Parathyroid adenoma (tissue), 2 donors: ENCODE measurements at regions not wholly inside any gene's neighbourhood (a gene's known extent, or its start where the extent isn't known, plus 50 kb on each side); places are given as distances from the start of the nearest gene placed in this dataset.

ENCODE experiments used
- H2AFZ ChIP-seq: fragments of 300-600 bp; sonication (generic); one replicate; pipeline ENCODE4 v1.7.0; 2017; ENCODE audit warnings: antibody characterized with exemption, mild to moderate bottlenecking
- H3K27ac ChIP-seq: fragments of 300-600 bp; sonication (generic); one replicate; pipeline ENCODE4 v1.7.0; 2017
- H3K27me3 ChIP-seq: fragments of 300-600 bp; sonication (generic); one replicate; pipeline ENCODE4 v1.7.0; 2017; ENCODE audit warnings: low read length; ENCODE audit not compliant: control insufficient read depth, insufficient read depth
- H3K36me3 ChIP-seq: fragments of 300-600 bp; sonication (generic); one replicate; pipeline ENCODE4 v1.7.0; 2017; ENCODE audit warnings: low read length; ENCODE audit not compliant: control insufficient read depth, insufficient read depth
- H3K4me1 ChIP-seq: fragments of 300-600 bp; sonication (generic); one replicate; pipeline ENCODE4 v1.7.0; 2017; ENCODE audit warnings: control low read depth
- H3K4me2 ChIP-seq: fragments of 300-600 bp; sonication (generic); one replicate; pipeline ENCODE4 v1.7.0; 2017; ENCODE audit warnings: low read length
- H3K4me3 ChIP-seq: fragments of 300-600 bp; sonication (generic); one replicate; pipeline ENCODE4 v1.7.0; 2017; ENCODE audit warnings: low read depth, low read length
- H3K79me2 ChIP-seq: fragments of 300-600 bp; sonication (generic); one replicate; pipeline ENCODE4 v1.7.0; 2017; ENCODE audit warnings: control low read depth
- H3K9ac ChIP-seq: fragments of 300-600 bp; sonication (generic); one replicate; pipeline ENCODE4 v1.7.0; 2017; ENCODE audit warnings: mild to moderate bottlenecking
- H3K9me3 ChIP-seq: fragments of 300-600 bp; sonication (generic); one replicate; pipeline ENCODE4 v1.7.0; 2017; ENCODE audit warnings: low read length; ENCODE audit not compliant: control insufficient read depth
- TF ChIP-seq, protein P1 (sequence below): fragments of 300-600 bp; sonication (generic); IDR thresholded peaks from one replicate; pipeline ENCODE4 v1.7.0; 2017; ENCODE audit warnings: antibody characterized with exemption, mild to moderate bottlenecking
- donor health status: primary hyperparathyroidism.

DNA sequence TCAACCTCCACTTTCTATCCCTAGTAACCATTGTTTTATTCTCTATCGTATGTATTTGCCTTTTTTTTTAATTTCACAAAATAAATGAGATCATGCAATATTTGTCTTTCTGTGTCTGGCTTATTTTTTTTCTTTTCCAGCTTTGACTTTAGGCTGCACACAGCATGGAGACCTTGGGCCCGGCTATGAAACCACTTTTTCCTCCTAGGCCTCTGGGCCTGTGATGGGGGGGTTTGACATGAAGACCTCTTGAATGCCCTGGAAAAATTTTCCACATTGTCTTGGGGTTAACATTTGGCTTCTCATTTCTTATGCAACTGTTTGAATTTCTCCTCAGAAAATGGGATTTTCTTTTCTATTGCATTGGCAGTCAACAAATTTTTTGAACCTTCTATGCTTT, 100.2 kb upstream of the BTG3 start:
- TF ChIP-seq, protein P1, sequence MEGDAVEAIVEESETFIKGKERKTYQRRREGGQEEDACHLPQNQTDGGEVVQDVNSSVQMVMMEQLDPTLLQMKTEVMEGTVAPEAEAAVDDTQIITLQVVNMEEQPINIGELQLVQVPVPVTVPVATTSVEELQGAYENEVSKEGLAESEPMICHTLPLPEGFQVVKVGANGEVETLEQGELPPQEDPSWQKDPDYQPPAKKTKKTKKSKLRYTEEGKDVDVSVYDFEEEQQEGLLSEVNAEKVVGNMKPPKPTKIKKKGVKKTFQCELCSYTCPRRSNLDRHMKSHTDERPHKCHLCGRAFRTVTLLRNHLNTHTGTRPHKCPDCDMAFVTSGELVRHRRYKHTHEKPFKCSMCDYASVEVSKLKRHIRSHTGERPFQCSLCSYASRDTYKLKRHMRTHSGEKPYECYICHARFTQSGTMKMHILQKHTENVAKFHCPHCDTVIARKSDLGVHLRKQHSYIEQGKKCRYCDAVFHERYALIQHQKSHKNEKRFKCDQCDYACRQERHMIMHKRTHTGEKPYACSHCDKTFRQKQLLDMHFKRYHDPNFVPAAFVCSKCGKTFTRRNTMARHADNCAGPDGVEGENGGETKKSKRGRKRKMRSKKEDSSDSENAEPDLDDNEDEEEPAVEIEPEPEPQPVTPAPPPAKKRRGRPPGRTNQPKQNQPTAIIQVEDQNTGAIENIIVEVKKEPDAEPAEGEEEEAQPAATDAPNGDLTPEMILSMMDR: no peak
- Histone ChIP-seq H3K9ac (no peak overlapping the region), H3K4me2 (no peak overlapping the region), H3K36me3 (no peaks in the 10 kb centered on the region), H3K27ac (no peak overlapping the region), H3K4me1 (no peaks in the 10 kb centered on the region), H3K79me2 (no peaks in the 10 kb centered on the region), H2AFZ (no peak overlapping the region), H3K4me3 (no peak overlapping the region), H3K27me3 (no peaks in the 10 kb centered on the region), H3K9me3 (no peaks in the 10 kb centered on the region)

DNA sequence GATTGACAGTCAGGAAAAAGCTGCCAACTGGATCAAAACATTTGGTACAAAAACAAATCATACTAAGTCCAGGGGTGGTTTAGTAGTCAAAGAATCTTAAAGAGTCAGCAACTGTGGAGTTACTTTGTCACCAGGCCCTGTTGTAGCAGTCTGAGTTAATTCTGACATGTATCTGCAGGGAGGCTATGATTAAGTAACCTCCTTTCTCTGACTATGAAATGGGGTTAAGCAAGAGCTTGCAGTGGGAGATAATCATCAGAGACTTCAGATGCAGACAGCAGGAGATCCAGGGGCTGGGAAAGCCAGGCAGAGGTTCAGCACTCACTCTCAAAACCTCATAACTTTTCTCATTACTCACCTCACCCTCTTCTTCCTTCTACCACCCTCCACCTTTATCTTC, 99.2 kb upstream of the BTG3 start:
- Histone ChIP-seq H3K27ac (no peak overlapping the region), H3K9ac (no peak overlapping the region)

DNA sequence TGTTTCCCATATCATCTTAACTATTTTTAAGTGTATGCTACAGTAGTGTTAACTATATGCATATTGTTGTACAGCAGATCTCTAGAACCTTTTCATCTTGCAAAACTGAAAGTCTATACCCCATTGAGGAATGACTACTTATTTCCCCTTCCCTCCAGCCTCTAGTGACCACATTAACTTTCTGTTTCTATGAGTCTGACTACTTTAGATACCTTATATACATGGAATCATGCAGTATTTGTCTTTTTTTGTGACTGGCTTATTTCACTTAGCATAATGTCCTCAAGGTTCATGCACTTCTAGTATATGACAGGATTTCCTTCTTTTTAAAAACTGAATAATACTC, 96.5 kb upstream of the BTG3 start:
- H2AFZ ChIP-seq: no peak overlapping the region
- H3K4me1 ChIP-seq: no peaks in the 10 kb centered on the region
- no peak overlapping the region for H3K4me3 ChIP-seq
- no peak overlapping the region for H3K4me2 ChIP-seq
- TF ChIP-seq, protein P1: no peak
- H3K9me3 ChIP-seq: no peaks in the 10 kb centered on the region
- H3K9ac ChIP-seq: no peak overlapping the region
- H3K79me2 ChIP-seq: no peaks in the 10 kb centered on the region
- no peak overlapping the region for H3K27ac ChIP-seq
- no peaks in the 10 kb centered on the region for H3K27me3 ChIP-seq
- no peaks in the 10 kb centered on the region for H3K36me3 ChIP-seq

More for the DNA sequence above, 99.2 kb upstream of the BTG3 start:
- no peaks in the 10 kb centered on the region for H3K9me3 ChIP-seq
- H2AFZ ChIP-seq: no peak overlapping the region
- H3K4me2 ChIP-seq: no peak overlapping the region
- H3K4me1 ChIP-seq: no peaks in the 10 kb centered on the region
- TF ChIP-seq, protein P1: no peak
- no peak overlapping the region for H3K4me3 ChIP-seq
- no peaks in the 10 kb centered on the region for H3K79me2 ChIP-seq
- H3K36me3 ChIP-seq: no peaks in the 10 kb centered on the region
- H3K27me3 ChIP-seq: no peaks in the 10 kb centered on the region

DNA sequence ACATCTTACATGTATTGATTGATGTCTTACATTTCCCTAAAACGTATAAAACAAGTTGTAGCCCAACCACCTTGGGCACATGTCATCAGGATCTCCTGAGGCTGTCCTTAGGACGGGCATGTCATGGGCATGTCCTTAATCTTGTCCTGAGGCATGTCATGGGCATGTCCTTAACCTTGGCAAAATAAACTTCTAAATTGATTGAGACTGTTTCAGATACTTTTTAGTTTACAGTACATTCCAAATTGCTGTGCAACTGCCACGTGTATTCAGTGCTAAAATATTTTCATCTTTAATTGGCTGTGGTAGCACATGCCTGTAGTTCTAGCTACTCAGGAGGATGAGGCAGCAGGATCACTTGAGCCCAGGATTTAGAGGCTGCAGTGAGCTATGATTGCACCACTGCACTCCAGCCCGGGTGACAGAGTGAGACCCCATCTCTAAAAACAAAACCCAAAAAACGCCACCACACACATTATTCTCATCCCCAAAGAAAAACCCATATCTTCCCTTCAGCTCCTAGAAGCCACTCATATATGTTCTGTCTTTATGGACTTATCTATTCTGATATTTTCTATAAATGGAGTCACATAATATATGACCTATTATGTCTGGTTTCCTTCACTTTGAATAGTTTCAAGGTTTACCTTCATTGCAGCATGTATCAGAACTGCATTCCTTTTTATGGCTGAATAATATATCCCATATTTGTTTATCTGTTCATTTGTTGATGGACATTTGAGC, 96.0 kb upstream of the BTG3 start:
- no peak overlapping the region for H3K9ac ChIP-seq
- TF ChIP-seq, protein P1: no peak
- no peaks in the 10 kb centered on the region for H3K9me3 ChIP-seq
- H3K27ac ChIP-seq: no peak overlapping the region
- no peaks in the 10 kb centered on the region for H3K36me3 ChIP-seq
- H2AFZ ChIP-seq: no peak overlapping the region
- H3K4me1 ChIP-seq: no peaks in the 10 kb centered on the region
- H3K4me2 ChIP-seq: no peak overlapping the region
- no peak overlapping the region for H3K4me3 ChIP-seq
- no peaks in the 10 kb centered on the region for H3K27me3 ChIP-seq
- no peaks in the 10 kb centered on the region for H3K79me2 ChIP-seq

DNA sequence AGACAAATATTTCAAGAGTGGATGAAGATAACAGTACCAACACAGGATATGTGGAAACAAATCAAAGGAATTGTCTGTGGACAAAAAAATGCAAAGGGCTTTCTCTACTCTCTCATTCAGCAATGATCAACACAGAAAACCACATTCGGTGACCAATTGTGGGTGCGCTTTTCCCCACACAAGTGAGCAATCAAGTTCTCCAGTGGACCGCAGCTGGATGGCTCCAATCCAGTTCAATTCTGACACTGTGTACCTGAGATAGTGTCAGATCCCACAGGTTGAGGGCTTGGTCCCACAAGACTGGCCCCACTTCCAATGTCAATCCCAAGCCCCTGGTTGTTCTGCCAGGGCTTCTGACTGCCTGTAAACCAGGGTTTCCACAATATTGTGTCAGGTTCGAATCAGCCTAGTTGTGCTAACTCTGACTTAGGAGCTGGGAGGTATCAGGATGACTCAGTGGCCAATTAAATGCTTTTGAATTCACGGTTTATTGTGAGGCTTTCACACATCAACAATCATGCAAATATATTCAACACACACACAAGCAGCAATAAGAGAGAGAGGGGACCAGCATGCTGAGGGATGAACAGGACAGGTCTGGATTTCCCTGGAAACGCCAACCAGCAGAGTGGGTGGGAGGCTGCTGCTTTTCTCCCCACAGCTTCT, 87.0 kb upstream of the BTG3 start:
- TF ChIP-seq, protein P1: no peak
- no peak overlapping the region for H3K4me3 ChIP-seq
- no peaks in the 10 kb centered on the region for H3K36me3 ChIP-seq
- no peak overlapping the region for H3K4me2 ChIP-seq
- no peak overlapping the region for H2AFZ ChIP-seq
- no peaks in the 10 kb centered on the region for H3K79me2 ChIP-seq
- no peak overlapping the region for H3K9ac ChIP-seq
- no peaks in the 10 kb centered on the region for H3K27me3 ChIP-seq
- H3K27ac ChIP-seq: no peak overlapping the region
- H3K4me1 ChIP-seq: no peaks in the 10 kb centered on the region
- no peaks in the 10 kb centered on the region for H3K9me3 ChIP-seq
